NOMO-1 (cell line): ENCODE measurements at regions not wholly inside any gene's neighbourhood (a gene's known extent, or its start where the extent isn't known, plus 50 kb on each side); places are given as distances from the start of the nearest gene placed in this dataset.
"Not testable (repeated sequence)": the region's sequence is repeated elsewhere in the genome, so short reads cannot be mapped to it uniquely, and the experiment has no call there.

ENCODE experiments used
- DNase-seq, 2 experiments: peaks; one replicate each; lab custom pipeline; 2025; ENCODE audit not compliant: unreplicated experiment in 2 of 2; lab: John Stamatoyannopoulos, UW

- no peak for DNase-seq
Observed at GRCh38 chr13:83019986-83020385, 862.3 kb downstream of the SLITRK1 start.

GRCh38 chr13:83009987-83010386 lies 872.3 kb downstream of the SLITRK1 start:
- DNase-seq = no peak

- DNase-seq = no peak
Observed at GRCh38 chr13:83008212-83008929, 873.9 kb downstream of the SLITRK1 start.

- DNase-seq = peak in 1 of 2 experiments; percentile 29
Observed at GRCh38 chr13:83007226-83007625, 875.0 kb downstream of the SLITRK1 start.

GRCh38 chr13:83003185-83003584 lies 879.1 kb downstream of the SLITRK1 start:
- no peak for DNase-seq

- no peak for DNase-seq
Observed at GRCh38 chr13:82993417-82993816, 888.9 kb downstream of the SLITRK1 start.

GRCh38 chr13:82976499-82976898 lies 905.8 kb downstream of the SLITRK1 start:
- DNase-seq = no peak

- no peak for DNase-seq
Observed at GRCh38 chr13:82963226-82964099, 918.8 kb downstream of the SLITRK1 start.

GRCh38 chr13:82962397-82962796 lies 919.9 kb downstream of the SLITRK1 start:
- no peak for DNase-seq

- DNase-seq = no peak
Observed at GRCh38 chr13:82961757-82962156, 920.5 kb downstream of the SLITRK1 start.

- not testable (repeated sequence) for DNase-seq
Observed at GRCh38 chr13:82952336-82952735, 929.9 kb downstream of the SLITRK1 start.

GRCh38 chr13:82947683-82948082 lies 934.6 kb downstream of the SLITRK1 start:
- DNase-seq = no peak

- DNase-seq = no peak
Observed at GRCh38 chr13:82947191-82947621, 935.1 kb downstream of the SLITRK1 start.

GRCh38 chr13:82938644-82939043 lies 943.6 kb downstream of the SLITRK1 start:
- DNase-seq = no peak

GRCh38 chr13:82934000-82934399 lies 948.3 kb downstream of the SLITRK1 start:
- no peak for DNase-seq

GRCh38 chr13:82925114-82925513 lies 957.2 kb downstream of the SLITRK1 start:
- DNase-seq = no peak

- no peak for DNase-seq
Observed at GRCh38 chr13:82917984-82918383, 964.3 kb downstream of the SLITRK1 start.

- no peak for DNase-seq
Observed at GRCh38 chr13:82912564-82912963, 969.7 kb downstream of the SLITRK1 start.

GRCh38 chr13:82905071-82905470 lies 977.2 kb downstream of the SLITRK1 start:
- no peak for DNase-seq

GRCh38 chr13:82900453-82900852 lies 981.8 kb downstream of the SLITRK1 start:
- DNase-seq = no peak

- no peak for DNase-seq
Observed at GRCh38 chr13:82898586-82898985, 983.7 kb downstream of the SLITRK1 start.

GRCh38 chr13:82879921-82880320 lies 1002.4 kb downstream of the SLITRK1 start:
- no peak for DNase-seq
